Neural crest cell (in vitro differentiated cells): ENCODE measurements at regions not wholly inside any gene's neighbourhood (a gene's known extent, or its start where the extent isn't known, plus 50 kb on each side); places are given as distances from the start of the nearest gene placed in this dataset.
A peak's percentile ranks its signal among the peaks of the same experiment; 100 is the strongest.

Source experiments
- DNase-seq: peaks from one replicate; pipeline ENCODE4 v3.0.0; 2021; ENCODE audit warnings: low read depth, mixed read lengths, low spot score
- H3K27ac Mint-ChIP-seq: one replicate; pipeline ENCODE4 v1.8.0; 2021; ENCODE audit warnings: mild to moderate bottlenecking, mixed read lengths; ENCODE audit not compliant: unreplicated experiment
- H3K27me3 Mint-ChIP-seq: 2 replicates; pipeline ENCODE4 v1.8.0; 2021; ENCODE audit warnings: low read depth, mild to moderate bottlenecking, mixed read lengths
- H3K36me3 Mint-ChIP-seq: 2 replicates; pipeline ENCODE4 v1.8.0; 2021; ENCODE audit warnings: low read depth, mild to moderate bottlenecking, mixed read lengths
- H3K4me1 Mint-ChIP-seq: 2 replicates; pipeline ENCODE4 v1.8.0; 2021; ENCODE audit warnings: mixed read lengths
- H3K4me3 Mint-ChIP-seq: one replicate; pipeline ENCODE4 v1.8.0; 2021; ENCODE audit warnings: mild to moderate bottlenecking, mixed read lengths
- H3K9me3 Mint-ChIP-seq: 2 replicates; pipeline ENCODE4 v1.8.0; 2021; ENCODE audit warnings: mixed read lengths
- TF ChIP-seq, protein P1 (sequence below): fragments of 200-600 bp; sonication (generic); conservative IDR thresholded peaks from 2 replicates; pipeline ENCODE4 v1.5.0; 2021; ENCODE audit warnings: antibody characterized with exemption, mild to moderate bottlenecking

DNA sequence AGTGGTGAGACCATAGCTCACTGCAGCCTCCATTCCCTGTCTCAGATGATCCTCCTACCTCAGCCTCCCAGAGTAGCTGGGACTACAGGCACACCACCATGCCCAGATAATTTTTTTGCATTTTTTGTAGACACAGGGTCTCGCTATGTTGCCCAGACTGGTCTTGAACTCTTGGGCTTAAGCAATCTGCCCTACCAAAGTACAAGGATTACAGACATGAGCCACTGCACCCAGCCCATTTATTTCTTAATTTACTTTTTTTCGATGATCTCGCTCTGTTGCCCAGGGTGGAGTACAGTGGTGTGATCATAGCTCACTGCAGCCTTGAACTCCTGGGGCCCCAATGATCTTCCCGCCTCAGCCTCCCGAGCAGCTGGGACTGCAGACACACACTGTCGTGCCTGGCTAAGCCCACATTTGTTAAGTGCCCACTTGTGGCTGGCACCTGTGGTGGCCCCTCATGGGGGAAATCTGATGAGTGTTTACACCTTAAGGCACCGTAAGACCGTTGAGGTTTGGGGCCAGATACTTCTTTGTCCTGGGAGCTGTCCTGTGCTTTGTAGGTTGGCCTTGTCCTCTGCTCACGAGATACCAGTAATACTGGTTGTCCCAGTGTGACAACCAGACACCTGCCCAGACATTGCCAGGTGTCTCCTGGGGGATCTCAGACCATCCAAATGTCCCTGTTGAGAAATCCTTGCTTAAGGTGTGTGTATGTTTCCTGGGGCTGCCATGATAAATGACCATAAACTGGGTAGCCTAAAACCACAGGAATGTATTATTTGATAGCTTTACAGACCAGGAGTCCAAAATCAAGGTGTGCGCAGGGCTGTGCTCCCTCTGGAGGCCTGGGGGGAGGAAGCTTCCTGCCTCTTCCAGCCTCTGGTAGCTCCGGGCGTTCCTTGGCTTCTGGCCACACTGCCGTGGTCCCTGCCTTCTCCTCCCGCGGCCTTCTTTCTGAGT, 141.4 kb upstream of the GSE1 start:
- H3K4me3 Mint-ChIP-seq = no peak overlapping the region
- peaks cover 30% of the 10 kb centered on the region for H3K4me1 Mint-ChIP-seq
- H3K27ac Mint-ChIP-seq = no peak overlapping the region
- H3K36me3 Mint-ChIP-seq = no peaks in the 10 kb centered on the region
- no peaks in the 10 kb centered on the region for H3K9me3 Mint-ChIP-seq
- TF ChIP-seq, protein P1, sequence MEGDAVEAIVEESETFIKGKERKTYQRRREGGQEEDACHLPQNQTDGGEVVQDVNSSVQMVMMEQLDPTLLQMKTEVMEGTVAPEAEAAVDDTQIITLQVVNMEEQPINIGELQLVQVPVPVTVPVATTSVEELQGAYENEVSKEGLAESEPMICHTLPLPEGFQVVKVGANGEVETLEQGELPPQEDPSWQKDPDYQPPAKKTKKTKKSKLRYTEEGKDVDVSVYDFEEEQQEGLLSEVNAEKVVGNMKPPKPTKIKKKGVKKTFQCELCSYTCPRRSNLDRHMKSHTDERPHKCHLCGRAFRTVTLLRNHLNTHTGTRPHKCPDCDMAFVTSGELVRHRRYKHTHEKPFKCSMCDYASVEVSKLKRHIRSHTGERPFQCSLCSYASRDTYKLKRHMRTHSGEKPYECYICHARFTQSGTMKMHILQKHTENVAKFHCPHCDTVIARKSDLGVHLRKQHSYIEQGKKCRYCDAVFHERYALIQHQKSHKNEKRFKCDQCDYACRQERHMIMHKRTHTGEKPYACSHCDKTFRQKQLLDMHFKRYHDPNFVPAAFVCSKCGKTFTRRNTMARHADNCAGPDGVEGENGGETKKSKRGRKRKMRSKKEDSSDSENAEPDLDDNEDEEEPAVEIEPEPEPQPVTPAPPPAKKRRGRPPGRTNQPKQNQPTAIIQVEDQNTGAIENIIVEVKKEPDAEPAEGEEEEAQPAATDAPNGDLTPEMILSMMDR = no peak
- no peak for DNase-seq
- peaks cover 33% of the 10 kb centered on the region for H3K27me3 Mint-ChIP-seq

DNA sequence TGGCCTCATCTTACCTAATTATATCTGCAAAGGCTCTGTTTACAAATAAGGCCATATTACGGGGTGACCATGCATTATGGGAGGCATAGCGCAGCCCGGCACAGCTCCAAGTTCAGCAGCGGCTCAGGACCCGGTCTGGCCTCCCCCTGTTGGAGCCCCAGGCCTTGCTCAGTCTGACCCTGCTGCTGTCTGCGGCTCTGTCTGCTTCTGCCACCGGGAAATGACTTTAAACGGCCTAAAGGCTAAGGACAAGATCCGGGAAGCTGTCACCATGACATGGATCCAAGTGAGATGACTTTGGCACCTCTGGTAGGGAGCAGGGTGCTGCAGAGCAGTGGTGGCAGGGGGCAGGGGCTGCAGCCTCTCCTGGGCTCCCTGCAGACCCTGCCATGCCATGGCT, 140.6 kb upstream of the GSE1 start:
- Mint-ChIP-seq H3K27ac (no peak overlapping the region), H3K9me3 (no peaks in the 10 kb centered on the region), H3K4me3 (no peak overlapping the region), H3K36me3 (no peaks in the 10 kb centered on the region), H3K27me3 (peaks cover 30% of the 10 kb centered on the region), H3K4me1 (peaks cover 30% of the 10 kb centered on the region)
- TF ChIP-seq, protein P1 = no peak
- no peak for DNase-seq

DNA sequence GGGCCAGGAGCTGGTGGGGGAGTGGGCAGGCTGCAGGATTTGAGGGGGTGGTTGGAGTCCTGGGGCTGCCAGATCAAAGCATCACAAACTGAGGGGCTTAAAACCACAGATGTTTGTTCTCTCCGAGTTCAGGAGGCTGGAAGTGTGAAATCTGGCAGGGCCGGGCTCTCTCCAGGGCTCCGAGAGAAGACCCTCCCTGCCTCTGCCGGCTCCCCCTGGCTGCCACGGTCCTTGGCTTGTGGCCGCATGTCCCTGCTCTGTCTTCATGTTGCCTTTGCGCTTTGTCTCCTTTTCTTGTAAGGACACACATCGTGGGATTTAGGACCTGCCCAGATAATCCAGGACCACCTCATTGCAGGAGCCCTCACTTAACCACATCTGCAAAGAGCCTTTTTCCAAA, 139.8 kb upstream of the GSE1 start:
- Mint-ChIP-seq H3K9me3 (no peaks in the 10 kb centered on the region), H3K4me1 (peaks cover 30% of the 10 kb centered on the region), H3K4me3 (no peak overlapping the region), H3K36me3 (no peaks in the 10 kb centered on the region), H3K27ac (no peak overlapping the region), H3K27me3 (peaks cover 28% of the 10 kb centered on the region)
- TF ChIP-seq, protein P1 = no peak
- no peak for DNase-seq

DNA sequence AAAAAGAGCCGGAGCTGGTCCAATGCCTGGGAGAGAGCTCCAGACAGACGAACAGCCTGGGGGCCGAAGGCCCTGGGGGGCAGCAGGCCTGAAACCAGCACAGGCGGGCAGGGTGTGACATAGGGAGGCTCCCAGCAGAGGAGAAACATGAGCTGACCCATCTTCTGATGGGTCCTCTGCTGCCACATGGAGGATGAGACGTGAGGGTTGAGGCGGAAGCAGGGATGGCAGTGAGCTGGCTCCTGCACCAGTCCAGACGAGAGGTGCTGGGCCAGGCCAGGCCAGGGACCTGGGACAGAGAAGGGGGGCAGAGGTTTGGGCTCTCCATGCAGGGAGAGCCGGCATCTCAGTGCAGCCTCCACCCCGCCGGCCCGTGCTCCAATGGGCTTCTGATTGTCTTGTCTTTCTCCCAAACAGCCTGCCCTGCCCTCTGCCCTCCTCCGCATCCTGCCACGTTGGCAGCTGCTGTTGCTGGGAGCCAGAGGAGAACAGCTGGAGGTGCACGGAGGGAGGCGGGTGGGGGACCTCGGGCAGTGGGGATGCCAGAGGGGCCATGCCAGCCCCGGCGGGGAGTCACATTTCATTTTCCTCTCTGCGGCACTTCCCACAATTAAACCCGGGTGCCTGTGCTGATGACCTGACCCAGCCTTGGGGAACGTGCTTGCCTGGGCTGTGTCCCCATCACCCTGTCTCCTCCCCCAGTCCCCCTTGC, 139.1 kb upstream of the GSE1 start:
- Mint-ChIP-seq H3K27me3 (peaks cover 28% of the 10 kb centered on the region), H3K4me1 (peaks cover 30% of the 10 kb centered on the region), H3K27ac (peak overlapping the region; percentile 50), H3K36me3 (no peaks in the 10 kb centered on the region), H3K9me3 (no peaks in the 10 kb centered on the region), H3K4me3 (no peak overlapping the region)
- DNase-seq = no peak
- TF ChIP-seq, protein P1 = no peak

DNA sequence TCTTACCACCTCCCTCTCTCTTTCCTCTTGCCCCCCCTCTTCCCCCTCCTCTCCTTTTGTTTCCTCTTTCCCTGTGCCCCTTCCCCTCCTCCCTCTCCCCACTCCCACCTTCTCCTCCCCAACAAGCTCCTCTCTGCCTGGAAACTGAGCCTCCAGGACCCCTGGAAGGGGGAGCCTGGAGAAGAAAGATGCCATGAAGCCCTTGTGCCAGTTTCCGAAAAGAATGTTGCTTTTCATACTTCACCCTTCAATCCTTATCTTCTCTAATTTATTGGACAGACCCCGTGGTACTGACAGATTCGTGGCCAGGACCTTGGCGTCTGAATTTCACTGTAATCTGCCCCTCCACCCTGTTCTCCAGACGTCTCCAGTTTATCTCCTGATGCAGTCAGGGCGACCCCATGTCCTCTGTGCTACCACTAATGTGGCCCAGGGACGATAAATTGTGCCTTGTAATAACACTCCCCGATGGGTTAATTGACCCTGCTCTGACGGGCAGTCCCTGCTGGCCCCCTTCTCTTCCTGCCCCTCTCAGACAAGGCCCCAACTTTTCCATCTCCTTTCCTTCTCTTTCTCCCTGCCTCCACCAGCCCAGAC, 138.4 kb upstream of the GSE1 start:
- Mint-ChIP-seq H3K27me3 (peaks cover 28% of the 10 kb centered on the region), H3K4me3 (no peak overlapping the region), H3K27ac (no peak overlapping the region), H3K36me3 (no peaks in the 10 kb centered on the region), H3K4me1 (peaks cover 30% of the 10 kb centered on the region), H3K9me3 (no peaks in the 10 kb centered on the region)
- no peak for DNase-seq
- TF ChIP-seq, protein P1 = no peak
